Endothelial cell of umbilical vein (primary cell): ENCODE measurements at regions not wholly inside any gene's neighbourhood (a gene's known extent, or its start where the extent isn't known, plus 50 kb on each side); places are given as distances from the start of the nearest gene placed in this dataset.

ENCODE experiments used
- EZH2 ChIP-seq: IDR thresholded peaks from 2 replicates; pipeline ENCODE4 v1.6.1; 2012; ENCODE audit warnings: borderline replicate concordance, low read depth, mild to moderate bottlenecking, moderate library complexity, low read length, inconsistent platforms; ENCODE audit not compliant: severe bottlenecking
- FOS ChIP-seq: IDR thresholded peaks from 2 replicates; pipeline ENCODE4 v1.6.1; 2011; ENCODE audit warnings: mild to moderate bottlenecking, low read length, moderate library complexity, borderline replicate concordance; ENCODE audit not compliant: insufficient read depth
- MYC ChIP-seq: IDR thresholded peaks from one replicate; pipeline ENCODE4 v1.6.1; 2011; ENCODE audit warnings: mild to moderate bottlenecking, low read depth, low read length
- POLR2A ChIP-seq: IDR thresholded peaks from 2 replicates; pipeline ENCODE4 v1.6.1; 2012; ENCODE audit warnings: low read depth, mild to moderate bottlenecking, control low read depth, low read length
- TF ChIP-seq, protein P1 (sequence below), 2 donors: IDR thresholded peaks; 1 replicate in 1 of 2; 2 replicates in 1 of 2; pipeline ENCODE4 v1.5.1; 2011; ENCODE audit warnings: low read length in 2 of 2, mild to moderate bottlenecking in 2 of 2, moderate library complexity in 2 of 2, control low read depth in 1 of 2, inconsistent platforms in 1 of 2, low read depth in 1 of 2; ENCODE audit not compliant: insufficient read depth in 1 of 2; ENCODE audit errors: extremely low read depth in 1 of 2
- TF ChIP-seq, protein P2 (sequence below): IDR thresholded peaks from 2 replicates; pipeline ENCODE4 v1.6.1; 2011; ENCODE audit not compliant: insufficient read depth, insufficient read length

DNA sequence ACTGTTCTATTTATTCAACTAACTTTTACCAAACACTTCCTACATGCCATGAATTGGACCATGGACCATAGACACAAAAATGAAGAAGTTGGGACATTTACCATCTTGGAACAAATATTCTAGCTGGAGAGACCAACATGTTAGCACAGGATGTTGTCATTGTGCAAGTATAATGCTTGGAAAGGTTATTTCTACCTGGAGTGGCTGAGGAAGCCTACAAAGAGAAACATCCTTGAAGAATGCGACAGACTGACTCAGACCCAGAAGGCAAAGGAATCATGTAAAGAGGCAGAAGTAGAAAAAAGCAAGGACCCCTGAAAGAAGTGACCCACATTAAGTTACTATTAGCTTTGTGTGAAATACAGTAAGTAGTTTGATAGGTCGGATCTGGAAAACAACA lies 180.9 kb downstream of the SOD2 start:
- TF ChIP-seq, protein P1, sequence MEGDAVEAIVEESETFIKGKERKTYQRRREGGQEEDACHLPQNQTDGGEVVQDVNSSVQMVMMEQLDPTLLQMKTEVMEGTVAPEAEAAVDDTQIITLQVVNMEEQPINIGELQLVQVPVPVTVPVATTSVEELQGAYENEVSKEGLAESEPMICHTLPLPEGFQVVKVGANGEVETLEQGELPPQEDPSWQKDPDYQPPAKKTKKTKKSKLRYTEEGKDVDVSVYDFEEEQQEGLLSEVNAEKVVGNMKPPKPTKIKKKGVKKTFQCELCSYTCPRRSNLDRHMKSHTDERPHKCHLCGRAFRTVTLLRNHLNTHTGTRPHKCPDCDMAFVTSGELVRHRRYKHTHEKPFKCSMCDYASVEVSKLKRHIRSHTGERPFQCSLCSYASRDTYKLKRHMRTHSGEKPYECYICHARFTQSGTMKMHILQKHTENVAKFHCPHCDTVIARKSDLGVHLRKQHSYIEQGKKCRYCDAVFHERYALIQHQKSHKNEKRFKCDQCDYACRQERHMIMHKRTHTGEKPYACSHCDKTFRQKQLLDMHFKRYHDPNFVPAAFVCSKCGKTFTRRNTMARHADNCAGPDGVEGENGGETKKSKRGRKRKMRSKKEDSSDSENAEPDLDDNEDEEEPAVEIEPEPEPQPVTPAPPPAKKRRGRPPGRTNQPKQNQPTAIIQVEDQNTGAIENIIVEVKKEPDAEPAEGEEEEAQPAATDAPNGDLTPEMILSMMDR (IDR thresholded peaks at IDR 0.05; ENCODE audit: extremely low read depth in 1 of 2, insufficient read depth in 1 of 2, low read depth in 1 of 2, low read length in 2 of 2) = no peak
- no peak for TF ChIP-seq POLR2A
- TF ChIP-seq, protein P2, sequence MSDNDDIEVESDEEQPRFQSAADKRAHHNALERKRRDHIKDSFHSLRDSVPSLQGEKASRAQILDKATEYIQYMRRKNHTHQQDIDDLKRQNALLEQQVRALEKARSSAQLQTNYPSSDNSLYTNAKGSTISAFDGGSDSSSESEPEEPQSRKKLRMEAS = no peak
- no peak for TF ChIP-seq FOS
- TF ChIP-seq EZH2 = no peak
- no peak for TF ChIP-seq MYC
